Fibroblast of skin of left quadriceps (primary cell): ENCODE measurements at regions not wholly inside any gene's neighbourhood (a gene's known extent, or its start where the extent isn't known, plus 50 kb on each side); places are given as distances from the start of the nearest gene placed in this dataset.

Experiments used
- DNase-seq, 2 experiments: peaks; one replicate each; pipeline ENCODE4 v3.0.0-alpha.2; 2013; ENCODE audit warnings: low read depth in 2 of 2

GRCh38 chr9:2311920-2312319 lies 296.8 kb downstream of the SMARCA2 start:
- no peak for DNase-seq

- DNase-seq: no peak
Measured at GRCh38 chr9:2313512-2313911, 298.4 kb downstream of the SMARCA2 start.

GRCh38 chr9:2317591-2317990 lies 302.4 kb downstream of the SMARCA2 start:
- DNase-seq: no peak

GRCh38 chr9:2319421-2319820 lies 302.2 kb upstream of the VLDLR start:
- DNase-seq: no peak

- DNase-seq: no peak
Measured at GRCh38 chr9:2320114-2320513, 301.5 kb upstream of the VLDLR start.

GRCh38 chr9:2320632-2321031 lies 301.0 kb upstream of the VLDLR start:
- DNase-seq: no peak

GRCh38 chr9:2321523-2322148 lies 300.0 kb upstream of the VLDLR start:
- no peak for DNase-seq

- DNase-seq: no peak
Measured at GRCh38 chr9:2324742-2325141, 296.8 kb upstream of the VLDLR start.

- DNase-seq: no peak
Measured at GRCh38 chr9:2332663-2333062, 288.9 kb upstream of the VLDLR start.

GRCh38 chr9:2335260-2335659 lies 286.3 kb upstream of the VLDLR start:
- no peak for DNase-seq

- DNase-seq: no peak
Measured at GRCh38 chr9:2336055-2336454, 285.5 kb upstream of the VLDLR start.

- no peak for DNase-seq
Measured at GRCh38 chr9:2337131-2337530, 284.5 kb upstream of the VLDLR start.

- DNase-seq: no peak
Measured at GRCh38 chr9:2337627-2338026, 284.0 kb upstream of the VLDLR start.

- DNase-seq: no peak
Measured at GRCh38 chr9:2338777-2339365, 282.7 kb upstream of the VLDLR start.

- no peak for DNase-seq
Measured at GRCh38 chr9:2339416-2339815, 282.2 kb upstream of the VLDLR start.

- DNase-seq: no peak
Measured at GRCh38 chr9:2340046-2340760, 281.4 kb upstream of the VLDLR start.

GRCh38 chr9:2341126-2341525 lies 280.5 kb upstream of the VLDLR start:
- no peak for DNase-seq

- DNase-seq: no peak
Measured at GRCh38 chr9:2341956-2342355, 279.6 kb upstream of the VLDLR start.

GRCh38 chr9:2343756-2344155 lies 277.8 kb upstream of the VLDLR start:
- DNase-seq: no peak

GRCh38 chr9:2344436-2344835 lies 277.2 kb upstream of the VLDLR start:
- no peak for DNase-seq

GRCh38 chr9:2345013-2345412 lies 276.6 kb upstream of the VLDLR start:
- no peak for DNase-seq

GRCh38 chr9:2346277-2346913 lies 275.2 kb upstream of the VLDLR start:
- no peak for DNase-seq

- DNase-seq: no peak
Measured at GRCh38 chr9:2351324-2351723, 270.3 kb upstream of the VLDLR start.
